Peyer's patch (tissue), 4 donors: ENCODE measurements at regions not wholly inside any gene's neighbourhood (a gene's known extent, or its start where the extent isn't known, plus 50 kb on each side); places are given as distances from the start of the nearest gene placed in this dataset.

Source experiments
- DNase-seq, 3 donors: peaks; one replicate each; pipeline ENCODE4 v3.0.0-alpha.2; 2017 to 2019
- H3K27ac ChIP-seq, 4 donors: fragments of 200-600 bp; sonication (generic); one replicate each; pipeline ENCODE4 v1.5.1; 2016 to 2019
- H3K27me3 ChIP-seq, 2 donors: fragments of 200-600 bp; sonication (generic); one replicate each; pipeline ENCODE4 v1.5.1; 2019
- H3K36me3 ChIP-seq, 3 donors: fragments of 200-600 bp; sonication (generic); one replicate each; pipeline ENCODE4 v1.5.1; 2016 to 2019
- H3K4me1 ChIP-seq, 4 donors: fragments of 200-600 bp; sonication (generic); one replicate each; pipeline ENCODE4 v1.5.1; 2016 to 2019
- H3K4me3 ChIP-seq, 4 donors: fragments of 200-600 bp; sonication (generic); 1 replicate in 3 of 4; 2 replicates in 1 of 4; pipeline ENCODE4 v1.5.1; 2016 to 2019; ENCODE audit warnings: mild to moderate bottlenecking in 1 of 4
- H3K9me3 ChIP-seq, 4 donors: fragments of 200-600 bp; sonication (generic); one replicate each; pipeline ENCODE4 v1.5.1; 2016 to 2019; ENCODE audit warnings: mild to moderate bottlenecking in 1 of 4
- CTCF ChIP-seq, 6 experiments: fragments of 450-650 bp in 4 of 6; fragments of 200-600 bp in 2 of 6; sonication (generic) in 1 of 6; IDR thresholded peaks; one replicate each; pipeline ENCODE4 v1.5.1; 2017 to 2019; ENCODE audit warnings: antibody characterized with exemption in 6 of 6, mild to moderate bottlenecking in 3 of 6, moderate library complexity in 1 of 6
- POLR2A ChIP-seq, 2 donors: fragments of 450-650 bp; IDR thresholded peaks; one replicate each; pipeline ENCODE4 v1.5.1; 2017; ENCODE audit warnings: antibody characterized with exemption in 2 of 2, mild to moderate bottlenecking in 2 of 2, moderate library complexity in 2 of 2

- TF ChIP-seq CTCF (IDR thresholded peaks at IDR 0.05) = no peak
- no peak for TF ChIP-seq POLR2A (IDR thresholded peaks at IDR 0.05)
- no peak for DNase-seq
- Histone ChIP-seq H3K36me3 (no peaks in the 10 kb centered on the region), H3K9me3 (no peaks in the 10 kb centered on the region), H3K27me3 (no peaks in the 10 kb centered on the region), H3K4me1 (no peaks in the 10 kb centered on the region), H3K4me3 (no peak overlapping the region), H3K27ac (no peak overlapping the region)
Measured at GRCh38 chr9:80550181-80550580, 978.4 kb downstream of the TLE4 start.

- TF ChIP-seq CTCF (IDR thresholded peaks at IDR 0.05) (no peak), POLR2A (IDR thresholded peaks at IDR 0.05) (no peak)
- Histone ChIP-seq H3K4me3 (no peak overlapping the region), H3K27me3 (no peaks in the 10 kb centered on the region), H3K27ac (no peak overlapping the region), H3K36me3 (no peaks in the 10 kb centered on the region), H3K4me1 (no peaks in the 10 kb centered on the region), H3K9me3 (no peaks in the 10 kb centered on the region)
- DNase-seq = no peak
Measured at GRCh38 chr9:80547613-80548012, 975.8 kb downstream of the TLE4 start.

GRCh38 chr9:80540387-80540786 is 968.6 kb downstream of the TLE4 start:
- no peak overlapping the region for H3K27ac ChIP-seq
- H3K4me1 ChIP-seq = no peaks in the 10 kb centered on the region
- DNase-seq = no peak
- TF ChIP-seq POLR2A (IDR thresholded peaks at IDR 0.05) (no peak), CTCF (IDR thresholded peaks at IDR 0.05) (no peak)
- no peaks in the 10 kb centered on the region for H3K36me3 ChIP-seq
- H3K27me3 ChIP-seq = no peaks in the 10 kb centered on the region
- H3K9me3 ChIP-seq = no peaks in the 10 kb centered on the region
- H3K4me3 ChIP-seq = no peak overlapping the region

- Histone ChIP-seq H3K9me3 (no peaks in the 10 kb centered on the region), H3K36me3 (no peaks in the 10 kb centered on the region), H3K27me3 (no peaks in the 10 kb centered on the region), H3K27ac (no peak overlapping the region), H3K4me1 (no peaks in the 10 kb centered on the region), H3K4me3 (no peak overlapping the region)
- TF ChIP-seq CTCF (IDR thresholded peaks at IDR 0.05) (no peak), POLR2A (IDR thresholded peaks at IDR 0.05) (no peak)
- no peak for DNase-seq
Measured at GRCh38 chr9:80538976-80539375, 967.2 kb downstream of the TLE4 start.

- Histone ChIP-seq H3K4me3 (no peak overlapping the region), H3K4me1 (no peaks in the 10 kb centered on the region), H3K27ac (no peak overlapping the region), H3K27me3 (no peaks in the 10 kb centered on the region), H3K9me3 (no peaks in the 10 kb centered on the region), H3K36me3 (no peaks in the 10 kb centered on the region)
- no peak for DNase-seq
- TF ChIP-seq CTCF (IDR thresholded peaks at IDR 0.05) = no peak
- no peak for TF ChIP-seq POLR2A (IDR thresholded peaks at IDR 0.05)
Measured at GRCh38 chr9:80522465-80522864, 950.7 kb downstream of the TLE4 start.

GRCh38 chr9:80521151-80521550 is 949.4 kb downstream of the TLE4 start:
- Histone ChIP-seq H3K9me3 (no peaks in the 10 kb centered on the region), H3K27ac (no peak overlapping the region), H3K36me3 (no peaks in the 10 kb centered on the region), H3K4me1 (no peaks in the 10 kb centered on the region), H3K27me3 (no peaks in the 10 kb centered on the region), H3K4me3 (no peak overlapping the region)
- no peak for TF ChIP-seq CTCF (IDR thresholded peaks at IDR 0.05)
- TF ChIP-seq POLR2A (IDR thresholded peaks at IDR 0.05) = no peak
- DNase-seq = no peak
